KMS-11 (cell line): ENCODE measurements at regions not wholly inside any gene's neighbourhood (a gene's known extent, or its start where the extent isn't known, plus 50 kb on each side); places are given as distances from the start of the nearest gene placed in this dataset.
"Not testable (repeated sequence)": the region's sequence is repeated elsewhere in the genome, so short reads cannot be mapped to it uniquely, and the experiment has no call there.

ENCODE experiments used
- H2AFZ ChIP-seq: fragments of 200-600 bp; sonication (generic); 2 replicates; pipeline ENCODE4 v1.6.1; 2016; ENCODE audit warnings: antibody characterized with exemption, mixed run types, low read depth
- H3K27ac ChIP-seq: fragments of 200-600 bp; sonication (generic); 2 replicates; pipeline ENCODE4 v1.6.1; 2016; ENCODE audit warnings: mild to moderate bottlenecking, mixed run types
- H3K27me3 ChIP-seq: fragments of 200-600 bp; sonication (generic); 2 replicates; pipeline ENCODE4 v1.6.1; 2017; ENCODE audit warnings: mild to moderate bottlenecking, low read depth, mixed run types, moderate library complexity; ENCODE audit not compliant: insufficient read depth
- H3K36me3 ChIP-seq: fragments of 200-600 bp; sonication (generic); 2 replicates; pipeline ENCODE4 v1.6.1; 2017; ENCODE audit warnings: mild to moderate bottlenecking, mixed run types; ENCODE audit not compliant: insufficient read depth
- H3K4me1 ChIP-seq: fragments of 200-600 bp; sonication (generic); 2 replicates; pipeline ENCODE4 v1.6.1; 2016; ENCODE audit warnings: mild to moderate bottlenecking, low read depth, mixed run types; ENCODE audit not compliant: poor library complexity, severe bottlenecking
- H3K4me2 ChIP-seq: fragments of 200-600 bp; sonication (generic); 2 replicates; pipeline ENCODE4 v1.7.0; 2016; ENCODE audit warnings: mild to moderate bottlenecking, mixed run types
- H3K4me3 ChIP-seq: fragments of 200-600 bp; sonication (generic); IDR thresholded peaks from 2 replicates; pipeline ENCODE4 v1.6.1; 2017; ENCODE audit warnings: low read depth, low read length, mixed read lengths; ENCODE audit not compliant: insufficient read depth
- H3K79me2 ChIP-seq: fragments of 200-600 bp; sonication (generic); 2 replicates; pipeline ENCODE4 v1.6.1; 2016; ENCODE audit warnings: low read depth, mixed run types; ENCODE audit not compliant: insufficient read depth
- H3K9ac ChIP-seq: fragments of 200-600 bp; sonication (generic); 2 replicates; pipeline ENCODE4 v1.6.1; 2016; ENCODE audit warnings: mild to moderate bottlenecking, mixed run types
- H4K20me1 ChIP-seq: fragments of 200-600 bp; sonication (generic); 2 replicates; pipeline ENCODE4 v1.6.1; 2016; ENCODE audit warnings: mild to moderate bottlenecking, mixed run types; ENCODE audit not compliant: insufficient read depth
- TF ChIP-seq, protein P1 (sequence below): fragments of 200-600 bp; sonication (generic); conservative IDR thresholded peaks from 2 replicates; pipeline ENCODE4 v1.6.1; 2017; ENCODE audit warnings: low read depth, mild to moderate bottlenecking, antibody characterized with exemption, low read length, moderate library complexity, mixed read lengths

DNA sequence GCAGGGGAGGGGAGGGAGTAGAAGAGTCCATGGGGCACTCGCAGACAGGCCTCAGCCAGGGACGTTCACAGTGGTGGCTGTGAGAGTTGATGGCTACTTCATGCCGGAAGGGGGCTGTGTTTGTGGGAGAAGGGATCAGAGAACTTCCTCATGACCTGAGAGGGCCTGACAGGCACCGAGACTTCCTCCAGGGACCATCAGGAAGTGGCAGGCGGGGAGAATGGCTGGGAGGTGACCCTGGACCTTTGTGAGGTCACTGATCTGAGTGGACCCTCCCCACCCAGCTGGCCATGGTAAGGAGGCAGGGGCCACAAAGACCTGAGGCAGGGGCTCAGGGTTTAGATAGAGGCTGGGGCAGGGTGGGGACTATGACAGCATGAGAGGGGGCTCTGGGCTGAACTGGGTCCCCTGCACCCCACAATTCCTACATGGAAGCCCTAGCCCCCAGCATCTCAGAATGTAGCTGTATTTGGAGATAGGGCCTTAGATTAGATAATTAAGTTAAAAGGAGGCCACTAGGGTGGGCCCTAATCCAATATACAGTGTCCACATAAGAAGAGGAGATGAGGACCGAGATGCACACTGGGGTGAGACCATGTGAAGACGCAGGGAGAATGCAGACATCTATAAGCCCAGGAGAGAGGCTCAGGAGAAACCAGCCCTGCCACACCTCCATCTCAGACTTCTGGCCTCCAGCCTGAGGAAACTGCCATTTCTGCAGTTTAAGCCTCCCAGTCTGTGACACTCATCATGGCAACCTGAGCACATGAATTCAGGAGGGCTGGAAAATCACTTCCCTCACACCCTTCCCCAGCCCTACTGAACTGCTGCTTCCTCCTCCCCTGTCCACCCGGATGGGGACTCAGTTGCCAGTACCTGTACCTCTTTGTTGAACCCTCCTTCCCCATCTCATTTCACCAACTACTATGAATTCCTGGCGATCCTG is 273.9 kb upstream of the ZNF32 start:
- H4K20me1 ChIP-seq, result no peaks in the 10 kb centered on the region
- no peaks in the 10 kb centered on the region for H3K79me2 ChIP-seq
- H3K9ac ChIP-seq, result no peak overlapping the region
- H3K27me3 ChIP-seq, result no peaks in the 10 kb centered on the region
- TF ChIP-seq, protein P1, sequence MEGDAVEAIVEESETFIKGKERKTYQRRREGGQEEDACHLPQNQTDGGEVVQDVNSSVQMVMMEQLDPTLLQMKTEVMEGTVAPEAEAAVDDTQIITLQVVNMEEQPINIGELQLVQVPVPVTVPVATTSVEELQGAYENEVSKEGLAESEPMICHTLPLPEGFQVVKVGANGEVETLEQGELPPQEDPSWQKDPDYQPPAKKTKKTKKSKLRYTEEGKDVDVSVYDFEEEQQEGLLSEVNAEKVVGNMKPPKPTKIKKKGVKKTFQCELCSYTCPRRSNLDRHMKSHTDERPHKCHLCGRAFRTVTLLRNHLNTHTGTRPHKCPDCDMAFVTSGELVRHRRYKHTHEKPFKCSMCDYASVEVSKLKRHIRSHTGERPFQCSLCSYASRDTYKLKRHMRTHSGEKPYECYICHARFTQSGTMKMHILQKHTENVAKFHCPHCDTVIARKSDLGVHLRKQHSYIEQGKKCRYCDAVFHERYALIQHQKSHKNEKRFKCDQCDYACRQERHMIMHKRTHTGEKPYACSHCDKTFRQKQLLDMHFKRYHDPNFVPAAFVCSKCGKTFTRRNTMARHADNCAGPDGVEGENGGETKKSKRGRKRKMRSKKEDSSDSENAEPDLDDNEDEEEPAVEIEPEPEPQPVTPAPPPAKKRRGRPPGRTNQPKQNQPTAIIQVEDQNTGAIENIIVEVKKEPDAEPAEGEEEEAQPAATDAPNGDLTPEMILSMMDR, result no peak
- H3K4me2 ChIP-seq, result no peak overlapping the region
- H3K36me3 ChIP-seq, result no peaks in the 10 kb centered on the region
- no peaks in the 10 kb centered on the region for H3K4me1 ChIP-seq
- H2AFZ ChIP-seq, result no peak overlapping the region
- no peak overlapping the region for H3K27ac ChIP-seq
- H3K4me3 ChIP-seq, result no peak overlapping the region

DNA sequence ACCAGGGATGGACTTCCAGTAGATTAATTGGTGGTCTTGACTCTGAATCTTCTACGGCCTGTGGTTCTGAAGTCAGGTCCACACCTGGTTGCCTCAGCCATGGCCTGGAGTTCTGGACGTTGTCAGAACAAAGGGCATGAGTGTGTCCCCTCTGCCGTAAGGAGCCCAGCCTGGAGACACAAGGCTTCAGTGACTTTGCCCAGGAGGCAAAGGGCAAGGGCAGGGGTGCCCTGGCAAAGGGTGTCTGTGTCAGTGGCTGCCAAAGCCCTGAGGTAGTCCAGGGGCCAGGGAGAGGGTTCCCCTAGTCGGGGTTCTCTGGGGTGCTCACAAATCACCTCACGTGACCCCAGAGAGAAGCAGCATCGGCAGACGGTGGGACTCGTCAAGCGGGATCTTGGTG is 273.2 kb upstream of the ZNF32 start:
- Histone ChIP-seq H3K9ac (no peak overlapping the region), H3K4me2 (no peak overlapping the region), H4K20me1 (no peaks in the 10 kb centered on the region), H2AFZ (no peak overlapping the region), H3K4me3 (no peak overlapping the region), H3K27me3 (no peaks in the 10 kb centered on the region), H3K4me1 (no peaks in the 10 kb centered on the region), H3K36me3 (no peaks in the 10 kb centered on the region), H3K79me2 (no peaks in the 10 kb centered on the region), H3K27ac (no peak overlapping the region)
- TF ChIP-seq, protein P1, result no peak

DNA sequence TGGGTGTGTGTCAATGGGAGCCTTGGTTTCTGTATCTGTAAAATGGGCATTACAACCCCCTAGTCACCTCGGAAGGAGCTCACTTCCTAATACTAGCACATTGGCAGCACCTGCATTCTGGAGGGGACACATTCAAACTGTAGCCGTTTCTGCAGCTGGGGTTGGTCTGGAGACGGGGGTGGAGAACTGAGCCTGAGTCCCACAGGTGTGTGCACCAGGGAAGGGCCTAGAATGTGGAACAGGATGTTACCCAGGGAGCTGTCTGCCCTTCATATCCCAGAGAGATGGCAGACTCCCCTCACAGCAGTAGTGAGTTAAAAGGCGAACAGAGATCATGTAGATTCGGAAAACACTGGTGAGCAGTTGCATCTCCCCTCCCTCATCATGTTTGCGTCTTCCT is 272.8 kb upstream of the ZNF32 start:
- Histone ChIP-seq H3K27ac (no peak overlapping the region), H3K36me3 (no peaks in the 10 kb centered on the region), H3K4me2 (no peak overlapping the region), H3K9ac (no peak overlapping the region), H3K4me3 (no peak overlapping the region), H2AFZ (no peak overlapping the region), H3K27me3 (no peaks in the 10 kb centered on the region), H4K20me1 (no peaks in the 10 kb centered on the region), H3K4me1 (no peaks in the 10 kb centered on the region), H3K79me2 (no peaks in the 10 kb centered on the region)
- TF ChIP-seq, protein P1, result no peak

DNA sequence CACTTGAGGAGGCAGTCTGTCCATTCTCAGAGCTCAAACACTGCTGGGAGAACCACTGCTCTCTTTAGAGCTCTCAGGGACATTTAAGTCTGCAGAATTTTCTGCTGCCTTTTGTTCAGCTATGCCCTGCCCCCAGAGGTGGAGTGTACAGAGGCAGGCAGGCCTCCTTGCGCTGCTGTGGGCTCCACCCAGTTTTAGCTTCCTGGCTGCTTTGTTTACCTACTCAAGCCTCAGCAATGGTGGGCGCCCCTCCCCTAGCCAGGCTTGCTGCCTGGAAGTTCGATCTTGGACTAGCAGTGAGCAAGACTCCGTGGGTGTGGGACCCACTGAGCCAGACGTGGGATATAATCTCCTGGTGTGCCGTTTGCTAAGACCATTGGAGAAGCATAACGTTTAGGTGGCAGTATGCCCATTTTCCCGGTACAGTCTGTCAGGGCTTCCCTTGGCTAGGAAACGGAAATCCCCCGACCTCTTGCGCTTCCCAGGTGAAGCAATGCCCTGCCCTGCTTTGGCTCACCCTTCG is 271.6 kb upstream of the ZNF32 start:
- H3K27ac ChIP-seq, H3K27me3 ChIP-seq, H4K20me1 ChIP-seq, H3K4me3 ChIP-seq, H3K36me3 ChIP-seq, H2AFZ ChIP-seq, H3K4me1 ChIP-seq, H3K79me2 ChIP-seq, H3K9ac ChIP-seq, H3K4me2 ChIP-seq: not testable (repeated sequence)
